K562 (cell line): ENCODE measurements at regions not wholly inside any gene's neighbourhood (a gene's known extent, or its start where the extent isn't known, plus 50 kb on each side); places are given as distances from the start of the nearest gene placed in this dataset.

Source experiments
- AFF4 ChIP-seq: sonication (generic); formaldehyde crosslinking; IDR thresholded peaks from 2 replicates; pipeline ENCODE4 v1.8.0; 2023; ENCODE audit warnings: mild to moderate bottlenecking, missing genetic modification reagents
- COPS2 ChIP-seq: fragments of 450-650 bp; conservative IDR thresholded peaks from 2 replicates; pipeline ENCODE4 v1.6.1; 2016; ENCODE audit warnings: mild to moderate bottlenecking, moderate library complexity
- DPF2 ChIP-seq: fragments of 450-650 bp; IDR thresholded peaks from 2 replicates; pipeline ENCODE4 v1.6.1; 2016
- L3MBTL2 ChIP-seq: fragments of 450-650 bp; IDR thresholded peaks from 2 replicates; pipeline ENCODE4 v1.6.1; 2016; ENCODE audit warnings: mild to moderate bottlenecking, moderate library complexity
- MTF1 ChIP-seq: fragments of 250-450 bp; sonication (Bioruptor Pico); IDR thresholded peaks from 2 replicates; pipeline ENCODE4 v1.9.0; 2021; ENCODE audit warnings: moderate library complexity, mild to moderate bottlenecking, inconsistent platforms, borderline replicate concordance
- SAP30 ChIP-seq: fragments of 200-600 bp; sonication (generic); IDR thresholded peaks from 2 replicates; pipeline ENCODE4 v1.6.1; 2012; ENCODE audit warnings: borderline replicate concordance, low read depth, mild to moderate bottlenecking, moderate library complexity, low read length, control low read depth, inconsistent platforms; ENCODE audit not compliant: insufficient read depth, poor library complexity, severe bottlenecking
- ZEB2 ChIP-seq: fragments of 450-650 bp; IDR thresholded peaks from 2 replicates; pipeline ENCODE4 v1.6.1; 2016
- ZNF212 ChIP-seq: fragments of 450-650 bp; formaldehyde crosslinking; IDR thresholded peaks from 2 replicates; pipeline ENCODE4 v1.4.0; 2020; ENCODE audit warnings: mild to moderate bottlenecking
- ZNF561 ChIP-seq: fragments of 450-650 bp; formaldehyde crosslinking; conservative IDR thresholded peaks from 2 replicates; pipeline ENCODE4 v1.4.0; 2020; ENCODE audit warnings: mild to moderate bottlenecking, moderate library complexity
- TF ChIP-seq, protein P1 (sequence below): fragments of 250-450 bp; sonication (Bioruptor Pico); IDR thresholded peaks from 2 replicates; pipeline ENCODE4 v1.8.0; 2022; ENCODE audit warnings: inconsistent platforms, mild to moderate bottlenecking, moderate library complexity, borderline replicate concordance
- TF ChIP-seq, protein P2 (sequence below): fragments of 450-650 bp; formaldehyde crosslinking; IDR thresholded peaks from 2 replicates; pipeline ENCODE4 v1.4.0; 2020; ENCODE audit warnings: mild to moderate bottlenecking, moderate library complexity

- TF ChIP-seq AFF4 (CRISPR knock-in tag) (no peak), ZEB2 (no peak), SAP30 (no peak), DPF2 (no peak), COPS2 (no peak), ZNF212 (no peak), ZNF561 (CRISPR knock-in tag) (no peak), L3MBTL2 (no peak), MTF1 (CRISPR knock-in tag) (no peak)
- TF ChIP-seq, protein P1, sequence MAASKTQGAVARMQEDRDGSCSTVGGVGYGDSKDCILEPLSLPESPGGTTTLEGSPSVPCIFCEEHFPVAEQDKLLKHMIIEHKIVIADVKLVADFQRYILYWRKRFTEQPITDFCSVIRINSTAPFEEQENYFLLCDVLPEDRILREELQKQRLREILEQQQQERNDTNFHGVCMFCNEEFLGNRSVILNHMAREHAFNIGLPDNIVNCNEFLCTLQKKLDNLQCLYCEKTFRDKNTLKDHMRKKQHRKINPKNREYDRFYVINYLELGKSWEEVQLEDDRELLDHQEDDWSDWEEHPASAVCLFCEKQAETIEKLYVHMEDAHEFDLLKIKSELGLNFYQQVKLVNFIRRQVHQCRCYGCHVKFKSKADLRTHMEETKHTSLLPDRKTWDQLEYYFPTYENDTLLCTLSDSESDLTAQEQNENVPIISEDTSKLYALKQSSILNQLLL (CRISPR knock-in tag), result no peak
- TF ChIP-seq, protein P2, sequence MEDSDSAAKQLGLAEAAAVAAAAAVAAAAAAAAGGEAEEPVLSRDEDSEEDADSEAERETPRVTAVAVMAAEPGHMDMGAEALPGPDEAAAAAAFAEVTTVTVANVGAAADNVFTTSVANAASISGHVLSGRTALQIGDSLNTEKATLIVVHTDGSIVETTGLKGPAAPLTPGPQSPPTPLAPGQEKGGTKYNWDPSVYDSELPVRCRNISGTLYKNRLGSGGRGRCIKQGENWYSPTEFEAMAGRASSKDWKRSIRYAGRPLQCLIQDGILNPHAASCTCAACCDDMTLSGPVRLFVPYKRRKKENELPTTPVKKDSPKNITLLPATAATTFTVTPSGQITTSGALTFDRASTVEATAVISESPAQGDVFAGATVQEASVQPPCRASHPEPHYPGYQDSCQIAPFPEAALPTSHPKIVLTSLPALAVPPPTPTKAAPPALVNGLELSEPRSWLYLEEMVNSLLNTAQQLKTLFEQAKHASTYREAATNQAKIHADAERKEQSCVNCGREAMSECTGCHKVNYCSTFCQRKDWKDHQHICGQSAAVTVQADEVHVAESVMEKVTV (CRISPR knock-in tag), result no peak
These were observed 515.8 kb downstream of the TYW1 start (continued) for GRCh38 chr7:67512481-67512880.
